GM19468 (cell line): ENCODE measurements at regions not wholly inside any gene's neighbourhood (a gene's known extent, or its start where the extent isn't known, plus 50 kb on each side); places are given as distances from the start of the nearest gene placed in this dataset.

Experiments used
- ATAC-seq: cut with Tn5 transposase; IDR thresholded peaks from one replicate; pipeline ENCODE4 v1.9.1; 2021; ENCODE audit warnings: mild to moderate bottlenecking, moderate library complexity, moderate number of reproducible peaks; ENCODE audit not compliant: unreplicated experiment; ENCODE audit errors: extremely low read depth

- ATAC-seq: no peak
Observed at GRCh38 chr2:181764095-181764963, 84.0 kb upstream of the NEUROD1 start.

- no peak for ATAC-seq
Observed at GRCh38 chr2:181766129-181766528, 85.8 kb upstream of the NEUROD1 start.

DNA sequence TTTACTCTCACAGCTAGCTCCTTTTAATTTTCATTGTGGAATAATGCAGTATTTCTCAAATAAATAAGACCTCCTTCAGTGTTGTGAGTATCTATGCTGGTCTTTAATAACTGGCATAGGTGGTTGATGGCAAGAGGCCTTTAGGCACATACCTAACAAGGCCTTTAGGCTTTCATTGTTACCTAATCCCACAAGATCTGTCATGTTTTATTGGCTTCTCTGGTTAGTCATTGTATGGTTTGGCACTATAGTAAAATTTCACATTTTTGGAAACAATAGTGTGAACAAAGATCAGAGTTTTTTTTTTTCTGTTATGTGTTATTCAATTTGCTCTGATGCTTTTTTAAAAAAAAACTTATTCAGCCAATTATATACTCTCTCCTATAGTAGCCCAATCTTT lies 89.8 kb upstream of the NEUROD1 start:
- no peak for ATAC-seq

DNA sequence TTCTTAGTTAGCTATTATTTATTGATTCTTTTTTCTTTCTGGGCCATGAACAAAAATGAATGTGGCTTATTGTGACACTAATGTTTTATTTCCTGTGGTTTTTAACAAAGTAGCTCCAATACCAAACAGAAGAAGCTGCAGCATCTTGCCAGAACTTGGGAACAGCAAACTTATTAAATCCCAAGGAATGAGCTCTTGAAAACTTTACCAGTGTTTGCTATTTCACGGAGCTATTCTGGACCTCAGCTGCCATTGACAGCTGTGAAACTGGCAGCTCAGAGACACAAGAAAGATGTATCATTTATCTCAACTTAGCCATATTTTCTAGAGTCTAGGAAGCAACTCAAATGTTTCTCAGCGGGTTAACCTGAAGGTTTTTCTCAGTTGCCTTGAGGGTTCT lies 91.0 kb upstream of the NEUROD1 start:
- no peak for ATAC-seq

GRCh38 chr2:181772334-181772733 lies 92.0 kb upstream of the NEUROD1 start:
- no peak for ATAC-seq

DNA sequence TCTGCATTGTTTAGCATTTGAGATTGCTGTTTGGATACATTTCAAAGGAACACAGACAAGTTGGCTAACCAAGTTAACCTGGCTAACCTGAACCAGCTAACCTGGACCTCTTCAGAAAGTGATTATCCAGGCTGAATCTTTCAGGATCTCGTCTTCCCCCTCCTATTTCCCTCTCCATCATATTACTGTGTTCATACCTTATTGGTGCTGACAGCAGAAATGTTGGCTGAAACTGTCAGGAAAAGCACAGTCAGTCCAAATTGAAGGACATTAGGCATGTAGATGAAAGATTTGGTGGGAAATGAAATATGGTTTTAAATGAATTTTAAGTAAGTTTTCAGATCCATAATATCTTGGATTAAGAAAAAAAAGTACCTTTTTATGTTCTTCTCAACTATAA lies 92.5 kb upstream of the NEUROD1 start:
- ATAC-seq: no peak

DNA sequence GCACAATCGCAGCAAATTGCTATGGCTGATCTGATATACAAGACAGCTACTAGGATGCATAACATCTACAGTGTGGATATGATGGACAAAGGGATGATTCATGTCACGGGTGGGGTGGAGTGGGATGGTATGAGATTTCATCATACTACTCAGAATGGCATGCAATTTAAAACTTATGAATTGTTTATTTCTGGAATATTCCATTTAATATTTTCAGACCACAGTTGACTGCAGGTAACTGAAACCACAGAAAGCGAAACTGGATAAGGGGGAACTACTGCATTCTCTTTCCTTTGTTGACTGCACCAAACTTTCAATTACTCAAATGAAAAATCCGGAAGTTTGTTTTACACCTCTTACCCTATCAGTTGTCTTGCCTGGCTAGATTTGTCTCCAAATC lies 94.4 kb upstream of the NEUROD1 start:
- ATAC-seq: no peak

DNA sequence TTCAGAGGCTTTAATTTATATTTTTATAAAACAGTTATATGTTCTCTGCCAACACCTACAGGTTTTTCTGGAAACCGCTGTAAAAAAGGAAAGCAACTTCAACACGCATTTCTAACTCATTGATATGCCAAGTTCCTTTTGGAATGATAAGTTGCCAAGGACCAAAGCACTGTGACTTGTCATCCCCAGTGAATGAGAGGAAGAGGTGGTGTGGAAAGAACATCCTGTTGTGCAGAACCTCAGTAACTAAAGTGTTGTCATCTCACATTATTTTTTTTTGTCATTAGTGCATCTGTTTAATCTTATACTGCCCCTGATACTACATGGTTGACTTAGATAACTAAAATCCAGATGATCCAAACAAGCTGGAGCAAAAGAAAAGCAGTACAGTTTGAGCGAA lies 96.0 kb upstream of the NEUROD1 start:
- no peak for ATAC-seq

GRCh38 chr2:181777734-181778133 lies 97.4 kb upstream of the NEUROD1 start:
- ATAC-seq: no peak

- ATAC-seq: no peak
Observed at GRCh38 chr2:181778621-181779201, 98.4 kb upstream of the NEUROD1 start.

- peak; percentile 15 for ATAC-seq
Observed at GRCh38 chr2:181779288-181780021, 99.1 kb upstream of the NEUROD1 start.

DNA sequence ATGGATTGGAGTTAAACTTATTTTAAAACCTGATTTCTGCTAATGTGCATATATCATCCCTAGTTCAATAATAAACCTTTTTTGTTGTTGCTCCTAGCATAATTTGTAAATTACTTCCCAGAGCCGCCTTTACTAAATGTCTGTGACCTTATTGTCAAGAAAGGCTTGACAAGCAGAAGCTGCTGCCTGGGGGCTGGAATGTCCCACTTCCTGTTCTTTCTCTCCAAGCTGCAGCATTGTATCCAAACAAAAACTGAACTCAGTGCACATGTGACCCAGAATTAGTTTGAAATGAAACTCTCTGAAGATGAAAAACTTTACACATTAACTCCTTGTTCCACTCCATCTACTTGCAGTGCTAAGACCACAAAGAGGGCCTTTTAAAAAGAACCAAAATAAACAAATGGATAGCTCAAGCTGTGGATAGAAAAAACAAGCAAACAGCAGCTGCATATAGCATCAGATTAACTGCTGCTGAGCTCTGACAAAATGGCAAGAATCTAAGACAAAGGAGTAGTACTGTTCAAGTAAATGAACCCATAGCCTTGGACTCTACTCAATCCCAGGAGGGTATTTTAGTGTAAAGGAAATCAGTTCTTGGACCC lies 99.8 kb upstream of the NEUROD1 start:
- peak; percentile 88 for ATAC-seq

DNA sequence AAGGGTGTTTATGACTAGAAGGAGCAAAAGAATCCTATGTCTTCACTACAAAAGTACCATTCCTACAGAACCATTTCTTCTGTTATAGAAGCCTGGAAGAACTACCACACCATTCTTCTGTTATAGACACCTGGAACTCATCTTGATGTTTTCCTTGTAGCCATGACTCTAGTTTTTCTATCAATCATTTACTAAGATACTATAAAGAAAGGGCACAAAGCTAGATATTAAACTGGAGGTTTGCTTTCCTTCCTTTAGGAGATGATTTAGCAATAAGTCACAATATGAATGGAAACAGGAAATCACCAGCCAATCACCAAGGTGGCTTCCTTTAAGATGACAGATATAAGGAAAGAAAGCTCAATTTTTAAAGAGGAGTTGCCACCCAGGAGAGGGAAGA lies 100.3 kb upstream of the NEUROD1 start:
- ATAC-seq: no peak

DNA sequence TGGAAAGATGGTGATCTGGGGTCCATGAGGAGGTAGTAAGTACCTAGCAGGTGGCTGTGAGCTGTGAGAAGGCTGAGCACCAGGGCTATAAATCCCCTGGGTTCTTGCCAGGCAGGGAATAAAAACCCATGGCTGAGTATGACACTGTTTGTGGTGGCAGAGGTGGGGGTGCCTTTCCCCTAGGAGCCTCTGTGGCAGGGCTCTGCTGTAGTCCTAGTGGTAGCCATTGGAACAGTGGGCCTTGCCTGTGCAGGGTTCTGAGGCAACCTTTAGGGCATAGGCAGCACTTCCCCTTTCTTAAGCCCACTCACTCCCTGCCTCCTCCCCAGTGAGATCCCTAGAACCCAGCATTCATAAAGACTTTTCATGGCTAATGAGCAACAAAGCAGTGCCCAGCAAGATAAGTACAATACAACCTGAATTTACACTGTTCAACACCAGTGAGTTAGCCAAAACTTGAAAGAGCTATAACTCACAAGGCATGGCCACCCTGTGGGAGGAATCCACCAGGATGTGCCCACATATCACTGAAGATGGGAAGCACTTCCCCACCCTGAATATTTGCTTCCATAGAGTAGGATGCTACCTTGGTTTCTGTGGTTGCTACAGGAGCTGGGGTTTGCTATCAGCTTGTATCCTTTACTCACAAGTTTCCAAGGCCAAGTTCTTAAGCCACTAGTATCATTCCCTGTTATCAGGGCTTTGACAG lies 100.9 kb upstream of the NEUROD1 start:
- ATAC-seq: peak; percentile 19

- no peak for ATAC-seq
Observed at GRCh38 chr2:181782660-181783059, 102.3 kb upstream of the NEUROD1 start.

DNA sequence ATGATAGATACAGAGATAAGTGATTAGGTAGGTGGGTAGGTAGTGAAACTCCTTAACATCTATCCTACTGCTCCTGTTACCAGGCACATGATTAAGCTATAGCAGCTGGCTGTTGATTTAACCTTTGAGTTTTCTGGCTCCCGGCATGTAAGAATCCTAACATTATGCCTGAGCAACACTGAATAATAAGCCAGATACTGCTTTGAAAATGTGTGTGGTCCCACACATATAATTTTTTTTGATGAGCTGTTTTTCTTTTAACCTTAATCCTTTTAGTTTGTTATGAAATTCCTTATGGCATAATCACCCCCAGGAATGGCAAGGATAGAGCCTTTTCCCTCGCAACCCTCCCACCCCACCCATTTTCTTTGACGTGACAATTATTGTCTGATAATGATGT lies 104.2 kb upstream of the NEUROD1 start:
- no peak for ATAC-seq

GRCh38 chr2:181785691-181786344 lies 105.5 kb upstream of the NEUROD1 start:
- no peak for ATAC-seq

DNA sequence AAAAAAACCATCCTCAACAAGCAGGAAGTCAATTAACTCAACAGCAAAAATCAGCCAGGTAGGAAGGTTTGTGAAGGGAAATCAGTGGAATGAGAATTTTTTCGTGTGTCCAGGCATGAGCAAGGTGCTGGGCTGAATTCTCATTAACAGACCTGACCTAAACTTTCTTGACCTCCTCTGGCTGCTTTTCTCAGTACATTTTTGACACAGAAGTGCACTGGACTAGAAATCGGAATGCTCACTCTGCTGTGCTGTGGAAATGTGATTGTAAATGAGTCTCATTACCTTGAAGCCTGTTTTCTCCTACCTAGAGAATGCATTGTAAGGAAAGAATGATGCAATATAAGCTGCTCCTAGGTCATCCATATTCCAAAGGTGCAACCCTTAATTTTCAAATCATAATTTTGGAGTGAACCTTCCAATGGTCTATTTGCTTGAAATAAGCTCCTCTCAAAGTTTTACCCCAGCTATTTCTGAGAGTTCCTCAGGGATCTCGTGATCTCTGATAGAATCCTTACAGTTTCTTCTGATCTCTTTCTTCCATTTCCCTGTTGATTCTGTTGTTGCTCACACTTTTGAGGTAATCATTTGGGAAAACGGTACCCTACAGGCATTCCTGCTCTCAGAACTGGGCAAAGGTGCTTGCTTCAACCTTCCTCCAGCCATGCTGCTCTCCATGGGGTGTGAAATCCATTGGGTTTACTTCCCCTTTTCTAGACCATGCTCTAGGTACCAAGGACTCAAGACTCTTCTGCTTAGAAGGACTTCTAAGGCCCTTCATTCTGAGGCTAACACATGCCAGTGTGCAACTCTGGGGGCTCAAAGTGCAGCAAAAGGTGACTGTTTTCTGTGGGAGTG lies 104.9 kb upstream of the ITPRID2 start:
- ATAC-seq: no peak
